ENCODE measurements at regions not wholly inside any gene's neighbourhood (a gene's known extent, or its start where the extent isn't known, plus 50 kb on each side); places are given as distances from the start of the nearest gene placed in this dataset.

DNA sequence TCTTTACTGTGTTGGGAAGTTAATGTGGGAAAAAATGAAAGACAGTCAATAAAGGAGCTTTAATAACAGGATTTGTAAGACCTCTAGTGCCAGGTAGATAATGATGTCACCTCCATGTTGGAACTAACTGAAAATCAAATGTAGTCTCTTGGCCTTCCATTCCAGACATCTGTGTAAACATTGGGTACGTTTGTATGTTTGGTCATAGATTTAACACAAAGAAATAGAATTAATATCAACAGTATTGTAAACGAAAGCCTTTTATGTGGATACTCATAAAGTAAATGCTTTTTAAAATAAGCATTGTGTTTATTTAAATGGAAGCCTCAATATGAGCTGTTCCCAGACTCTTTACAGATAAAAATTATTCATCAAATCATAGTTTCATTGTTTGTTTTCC lies 605.7 kb downstream of the METTL15 start:
- TF ChIP-seq POLR2A (IDR thresholded peaks at IDR 0.05; ENCODE audit: low read depth, low read length) (no peak), TAF1 (IDR thresholded peaks at IDR 0.05; ENCODE audit: borderline replicate concordance, low read depth, low read length) (no peak)
